ENCODE measurements at regions not wholly inside any gene's neighbourhood (a gene's known extent, or its start where the extent isn't known, plus 50 kb on each side); places are given as distances from the start of the nearest gene placed in this dataset.
"Not testable (repeated sequence)": the region's sequence is repeated elsewhere in the genome, so short reads cannot be mapped to it uniquely, and the experiment has no call there.

GRCh38 chr14:99037326-99037725, 234.7 kb downstream of the BCL11B start:
- DNase-seq (ENCODE audit: low spot score): not testable (repeated sequence)

DNA sequence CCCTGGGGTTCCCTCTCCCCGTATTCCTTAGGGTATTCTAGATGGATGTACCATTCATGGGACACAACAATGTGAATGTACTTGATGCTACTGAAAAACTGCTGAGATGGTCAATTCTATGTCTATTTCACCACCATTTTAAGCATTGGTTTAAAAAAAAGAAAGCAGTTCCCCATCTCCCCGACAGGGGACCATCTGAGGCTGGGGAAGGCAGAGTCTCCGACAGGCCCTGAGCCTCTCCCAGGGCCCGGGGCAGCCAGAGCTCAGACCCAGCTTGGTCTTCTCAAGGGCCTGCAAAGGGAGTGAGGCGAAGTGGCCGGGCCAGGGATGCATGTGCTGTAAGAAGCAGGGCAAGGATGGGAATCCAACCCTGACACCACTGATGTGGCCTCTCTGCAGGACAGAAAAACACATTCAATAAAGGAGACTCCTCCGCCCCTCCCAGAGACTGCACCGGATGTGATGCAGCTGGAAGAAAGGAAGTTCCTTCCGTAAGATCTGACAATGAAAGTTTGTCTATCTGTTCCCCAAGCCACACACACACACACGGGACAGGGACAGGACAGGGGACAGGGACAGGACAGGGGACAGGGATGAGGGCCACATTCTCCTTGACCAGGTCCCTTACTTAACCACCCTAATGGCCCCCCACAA, 234.1 kb downstream of the BCL11B start:
- no peak for DNase-seq (ENCODE audit: low spot score)

- DNase-seq (ENCODE audit: low spot score): no peak
Measured at GRCh38 chr14:99038431-99038820, 233.6 kb downstream of the BCL11B start.

- DNase-seq (ENCODE audit: low spot score): no peak
Measured at GRCh38 chr14:99039331-99040041, 232.5 kb downstream of the BCL11B start.

GRCh38 chr14:99040052-99040451, 231.9 kb downstream of the BCL11B start:
- no peak for DNase-seq (ENCODE audit: low spot score)

DNA sequence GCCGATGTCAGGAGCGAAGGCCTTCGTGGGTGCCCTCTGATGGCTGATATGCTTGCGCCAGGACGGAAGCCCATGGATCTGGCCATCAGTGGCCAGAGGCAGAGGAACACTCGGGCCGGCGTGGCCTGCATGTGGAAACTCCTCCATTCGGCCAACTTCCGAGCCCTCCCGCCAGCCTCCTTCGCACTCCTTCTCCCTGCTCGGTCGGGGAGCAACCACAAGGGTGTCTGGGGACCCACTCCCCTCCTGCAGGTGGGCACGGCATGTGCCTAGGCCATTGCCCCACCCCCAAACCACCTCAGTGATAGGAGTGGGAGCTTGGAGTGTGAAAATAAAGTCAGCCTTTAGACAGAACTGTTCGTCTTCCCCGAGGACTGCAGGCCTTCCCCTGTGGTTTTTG, 231.3 kb downstream of the BCL11B start:
- no peak for DNase-seq (ENCODE audit: low spot score)

GRCh38 chr14:99041141-99041819, 230.7 kb downstream of the BCL11B start:
- DNase-seq (ENCODE audit: low spot score): no peak

- DNase-seq (ENCODE audit: low spot score): no peak
Measured at GRCh38 chr14:99041820-99042174, 230.2 kb downstream of the BCL11B start.

- DNase-seq (ENCODE audit: low spot score): no peak
Measured at GRCh38 chr14:99042381-99043266, 229.4 kb downstream of the BCL11B start.

GRCh38 chr14:99043267-99043615, 228.8 kb downstream of the BCL11B start:
- no peak for DNase-seq (ENCODE audit: low spot score)

DNA sequence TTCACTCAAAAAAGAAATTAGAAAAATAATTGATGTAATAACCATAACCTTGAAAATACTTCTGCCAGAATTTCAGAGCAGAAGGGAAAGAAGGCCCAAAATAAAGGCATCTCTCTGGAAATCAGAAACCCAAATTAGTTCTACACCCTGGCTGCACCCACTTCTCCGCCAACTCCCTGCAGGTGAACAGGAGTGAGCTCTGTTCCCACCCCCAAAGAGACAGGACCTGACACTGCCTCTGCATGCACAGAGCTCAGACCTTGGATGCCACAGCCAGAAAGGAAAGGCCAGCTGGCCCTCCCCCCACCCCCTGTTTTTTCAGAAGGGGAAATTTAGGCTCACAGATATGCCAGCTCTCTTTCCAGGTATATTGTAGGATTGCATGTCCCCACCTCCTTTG, 228.2 kb downstream of the BCL11B start:
- no peak for DNase-seq (ENCODE audit: low spot score)

GRCh38 chr14:99047441-99048031, 224.5 kb downstream of the BCL11B start:
- DNase-seq (ENCODE audit: low spot score): no peak

DNA sequence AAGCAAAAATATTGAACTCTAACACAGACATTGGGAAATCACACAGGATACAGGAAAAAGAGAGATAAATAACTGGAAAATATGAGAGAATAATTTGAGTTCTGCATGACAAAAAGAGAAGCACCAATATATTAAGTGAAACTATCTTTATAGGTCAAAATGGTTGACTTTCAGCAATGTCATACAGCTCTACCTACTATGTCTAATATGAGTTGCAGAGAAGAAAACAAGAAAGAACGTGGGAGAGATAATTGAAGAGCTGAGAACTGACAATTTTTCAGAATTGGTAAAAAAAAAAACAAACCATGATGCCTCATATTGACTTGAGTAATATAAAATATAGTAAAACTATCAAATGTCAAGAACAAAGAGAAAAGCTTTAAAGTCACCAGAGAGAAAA, 221.7 kb downstream of the BCL11B start:
- DNase-seq (ENCODE audit: low spot score): no peak

DNA sequence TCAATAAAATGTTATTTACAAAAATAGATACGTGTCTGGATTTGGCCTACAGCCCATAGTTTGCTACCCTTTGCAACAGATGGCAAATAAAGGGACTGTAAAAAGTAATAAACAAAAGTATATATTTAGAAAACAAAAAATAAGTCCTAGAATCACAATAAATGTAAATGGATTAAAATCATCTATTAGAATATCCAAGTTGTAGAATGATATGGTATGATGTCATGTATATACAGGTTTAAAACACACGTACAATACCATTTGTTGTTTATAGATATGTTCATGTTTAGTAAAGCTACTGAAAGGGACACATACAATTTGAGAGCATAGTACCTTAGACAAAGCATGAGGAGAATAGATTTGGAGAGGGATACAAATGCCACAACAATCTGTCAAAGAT, 219.5 kb downstream of the BCL11B start:
- no peak for DNase-seq (ENCODE audit: low spot score)

DNA sequence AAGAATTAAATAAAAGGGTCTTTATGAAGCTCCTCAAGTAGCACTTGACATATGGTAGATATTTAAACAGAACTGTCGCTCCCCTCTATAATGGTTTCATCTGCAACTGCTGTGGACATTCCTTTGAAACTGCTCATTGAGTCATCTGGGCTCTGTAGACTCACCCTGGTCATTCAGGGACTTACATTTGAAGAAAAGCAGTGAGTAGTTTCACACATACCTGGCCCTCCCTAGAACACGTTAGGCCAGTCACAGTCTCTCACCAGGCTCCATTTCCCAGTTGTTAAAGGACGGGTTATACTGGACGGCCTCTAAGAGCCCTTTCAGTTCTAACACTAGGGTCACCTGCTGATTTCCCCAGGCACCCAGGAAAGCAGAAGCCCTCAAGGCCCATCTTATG, 217.0 kb downstream of the BCL11B start:
- no peak for DNase-seq (ENCODE audit: low spot score)

DNA sequence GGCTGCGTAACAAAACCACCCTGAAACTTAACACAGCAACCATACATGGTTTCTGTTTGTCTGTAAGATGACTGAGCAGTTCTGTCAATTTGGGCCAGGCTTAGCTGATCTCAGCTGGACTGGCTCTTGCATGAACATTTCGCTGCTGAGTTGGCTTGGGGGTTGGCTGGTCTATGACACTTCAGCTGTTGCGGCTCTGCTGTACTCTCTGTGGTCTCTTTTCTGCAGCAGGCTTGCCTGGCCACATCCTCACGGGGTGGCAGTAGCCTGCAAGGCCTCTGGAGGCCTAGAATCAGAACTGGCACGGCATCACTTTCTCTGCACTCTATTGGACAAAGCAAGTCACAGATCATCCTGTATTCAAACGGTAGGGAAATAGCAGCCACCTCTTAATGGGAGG, 216.2 kb downstream of the BCL11B start:
- DNase-seq (ENCODE audit: low spot score): no peak

DNA sequence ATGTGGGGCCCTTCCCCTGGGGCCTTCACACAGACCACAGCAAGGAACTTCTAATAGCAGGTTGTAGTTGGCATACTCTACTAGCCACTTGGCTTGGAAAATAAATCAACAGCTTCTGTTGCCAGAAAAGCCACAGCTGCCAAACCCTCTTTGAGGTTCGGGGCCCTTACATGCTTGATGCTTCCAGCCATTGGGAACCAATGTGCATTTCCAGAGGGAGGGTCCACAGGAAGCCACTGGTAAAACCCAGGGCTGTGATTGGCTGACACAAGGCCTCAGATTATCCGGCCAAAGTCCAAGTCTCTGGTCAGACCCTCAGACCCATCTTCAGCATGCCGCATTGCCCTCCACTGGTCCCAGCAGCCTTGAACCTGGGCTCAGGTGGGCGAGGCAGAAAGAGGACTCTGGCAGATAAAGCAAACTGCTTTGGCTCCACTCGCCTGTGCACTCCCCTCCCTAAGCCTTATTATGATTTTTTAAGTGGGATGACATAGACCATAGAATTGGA, 214.4 kb downstream of the BCL11B start:
- DNase-seq (ENCODE audit: low spot score): no peak

GRCh38 chr14:99058542-99058941, 213.5 kb downstream of the BCL11B start:
- DNase-seq (ENCODE audit: low spot score): no peak

DNA sequence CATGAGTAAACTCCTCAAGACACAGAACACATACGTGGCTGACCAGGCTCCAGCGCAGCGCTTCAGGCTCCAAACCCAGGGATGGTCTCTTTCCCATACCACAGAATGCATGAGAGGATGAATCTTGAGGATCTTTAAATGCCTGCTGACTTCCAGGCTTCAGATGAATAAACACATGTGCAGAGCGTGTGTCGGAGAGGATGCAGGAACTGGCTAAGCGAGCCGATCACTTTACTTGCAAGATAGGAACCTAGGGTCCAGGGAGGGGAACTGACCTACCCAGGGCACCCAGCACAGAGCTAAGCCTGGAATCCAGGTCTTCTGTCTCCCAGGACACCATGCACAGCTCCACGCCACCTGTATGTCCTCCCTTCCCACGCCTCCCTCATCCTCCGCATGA, 209.8 kb downstream of the BCL11B start:
- no peak for DNase-seq (ENCODE audit: low spot score)

GRCh38 chr14:99062772-99063418, 209.1 kb downstream of the BCL11B start:
- DNase-seq (ENCODE audit: low spot score): no peak

- no peak for DNase-seq (ENCODE audit: low spot score)
Measured at GRCh38 chr14:99063620-99064225, 208.3 kb downstream of the BCL11B start.
